ENCODE measurements at regions not wholly inside any gene's neighbourhood (a gene's known extent, or its start where the extent isn't known, plus 50 kb on each side); places are given as distances from the start of the nearest gene placed in this dataset.

- in situ Hi-C loops (cut with HindIII; ENCODE audit: low sequenced_read_pairs): no loop called here
Observed at GRCh38 chr11:95501761-95502266, 270.8 kb upstream of the SESN3 start.

GRCh38 chr11:95500466-95500865 is 269.5 kb upstream of the SESN3 start:
- in situ Hi-C loops (cut with HindIII; ENCODE audit: low sequenced_read_pairs): no loop called here
- no peak for DNase-seq (ENCODE audit: low spot score)

More at GRCh38 chr11:95501761-95502266, 270.8 kb upstream of the SESN3 start:
- DNase-seq (ENCODE audit: low spot score): no peak

- in situ Hi-C loops (cut with HindIII; ENCODE audit: low sequenced_read_pairs): no loop called here
Observed at GRCh38 chr11:95499516-95500135, 268.6 kb upstream of the SESN3 start.

GRCh38 chr11:95498722-95499425 is 267.9 kb upstream of the SESN3 start:
- no peak for DNase-seq (ENCODE audit: low spot score)
- in situ Hi-C loops (cut with HindIII; ENCODE audit: low sequenced_read_pairs): no loop called here

More at GRCh38 chr11:95499516-95500135, 268.6 kb upstream of the SESN3 start:
- DNase-seq (ENCODE audit: low spot score): no peak

- in situ Hi-C loops (cut with HindIII; ENCODE audit: low sequenced_read_pairs): no loop called here
- DNase-seq (ENCODE audit: low spot score): no peak
Observed at GRCh38 chr11:95496901-95497300, 265.9 kb upstream of the SESN3 start.

GRCh38 chr11:95495706-95496105 is 264.7 kb upstream of the SESN3 start:
- DNase-seq (ENCODE audit: low spot score): no peak
- in situ Hi-C loops (cut with HindIII; ENCODE audit: low sequenced_read_pairs): no loop called here

- in situ Hi-C loops (cut with HindIII; ENCODE audit: low sequenced_read_pairs): no loop called here
Observed at GRCh38 chr11:95494856-95495255, 263.9 kb upstream of the SESN3 start.

GRCh38 chr11:95494167-95494566 is 263.2 kb upstream of the SESN3 start:
- in situ Hi-C loops (cut with HindIII; ENCODE audit: low sequenced_read_pairs): no loop called here
- DNase-seq (ENCODE audit: low spot score): no peak

More at GRCh38 chr11:95494856-95495255, 263.9 kb upstream of the SESN3 start:
- DNase-seq (ENCODE audit: low spot score): no peak

GRCh38 chr11:95490625-95491024 is 259.6 kb upstream of the SESN3 start:
- in situ Hi-C loops (cut with HindIII; ENCODE audit: low sequenced_read_pairs): no loop called here

GRCh38 chr11:95487938-95488337 is 256.9 kb upstream of the SESN3 start:
- no peak for DNase-seq (ENCODE audit: low spot score)
- in situ Hi-C loops (cut with HindIII; ENCODE audit: low sequenced_read_pairs): no loop called here

More at GRCh38 chr11:95490625-95491024, 259.6 kb upstream of the SESN3 start:
- DNase-seq (ENCODE audit: low spot score): no peak

- no peak for DNase-seq (ENCODE audit: low spot score)
- in situ Hi-C loops (cut with HindIII; ENCODE audit: low sequenced_read_pairs): no loop called here
Observed at GRCh38 chr11:95487391-95487790, 256.4 kb upstream of the SESN3 start.

GRCh38 chr11:95486979-95487378 is 256.0 kb upstream of the SESN3 start:
- in situ Hi-C loops (cut with HindIII; ENCODE audit: low sequenced_read_pairs): no loop called here
- DNase-seq (ENCODE audit: low spot score): no peak

GRCh38 chr11:95486466-95486865 is 255.5 kb upstream of the SESN3 start:
- in situ Hi-C loops (cut with HindIII; ENCODE audit: low sequenced_read_pairs): no loop called here
- DNase-seq (ENCODE audit: low spot score): no peak

GRCh38 chr11:95485115-95485900 is 254.3 kb upstream of the SESN3 start:
- in situ Hi-C loops (cut with HindIII; ENCODE audit: low sequenced_read_pairs): no loop called here
- no peak for DNase-seq (ENCODE audit: low spot score)

- DNase-seq (ENCODE audit: low spot score): no peak
- in situ Hi-C loops (cut with HindIII; ENCODE audit: low sequenced_read_pairs): no loop called here
Observed at GRCh38 chr11:95483339-95483738, 252.3 kb upstream of the SESN3 start.

GRCh38 chr11:95478003-95478402 is 247.0 kb upstream of the SESN3 start:
- in situ Hi-C loops (cut with HindIII; ENCODE audit: low sequenced_read_pairs): no loop called here

GRCh38 chr11:95469258-95469657 is 238.3 kb upstream of the SESN3 start:
- in situ Hi-C loops (cut with HindIII; ENCODE audit: low sequenced_read_pairs): no loop called here
- DNase-seq (ENCODE audit: low spot score): no peak

More at GRCh38 chr11:95478003-95478402, 247.0 kb upstream of the SESN3 start:
- DNase-seq (ENCODE audit: low spot score): no peak

- in situ Hi-C loops (cut with HindIII; ENCODE audit: low sequenced_read_pairs): no loop called here
Observed at GRCh38 chr11:95466416-95466815, 235.4 kb upstream of the SESN3 start.

GRCh38 chr11:95465887-95466286 is 234.9 kb upstream of the SESN3 start:
- in situ Hi-C loops (cut with HindIII; ENCODE audit: low sequenced_read_pairs): no loop called here
- no peak for DNase-seq (ENCODE audit: low spot score)

More at GRCh38 chr11:95466416-95466815, 235.4 kb upstream of the SESN3 start:
- no peak for DNase-seq (ENCODE audit: low spot score)

GRCh38 chr11:95461858-95462257 is 230.9 kb upstream of the SESN3 start:
- DNase-seq (ENCODE audit: low spot score): no peak
- in situ Hi-C loops (cut with HindIII; ENCODE audit: low sequenced_read_pairs): no loop called here
